ENCODE measurements at regions not wholly inside any gene's neighbourhood (a gene's known extent, or its start where the extent isn't known, plus 50 kb on each side); places are given as distances from the start of the nearest gene placed in this dataset.

- TF ChIP-seq ZNF132 (tag by site-specific recombination; IDR thresholded peaks at IDR 0.05; ENCODE audit: borderline replicate concordance) (no peak), ZNF175 (tag by site-specific recombination; IDR thresholded peaks at IDR 0.05) (no peak), GLI4 (tag by site-specific recombination; IDR thresholded peaks at IDR 0.05) (no peak), ZXDB (tag by site-specific recombination; IDR thresholded peaks at IDR 0.05) (no peak), ZNF549 (tag by site-specific recombination; IDR thresholded peaks at IDR 0.05) (no peak), CTCF (tag by site-specific recombination; IDR thresholded peaks at IDR 0.05) (no peak), ZBTB20 (tag by site-specific recombination; IDR thresholded peaks at IDR 0.05) (no peak), SETDB1 (IDR thresholded peaks at IDR 0.05; ENCODE audit: insufficient read length, low read length) (no peak), ZBTB8A (tag by site-specific recombination; IDR thresholded peaks at IDR 0.05) (no peak), ZNF530 (tag by site-specific recombination; IDR thresholded peaks at IDR 0.05; ENCODE audit: low read depth) (no peak), ZNF654 (tag by site-specific recombination; IDR thresholded peaks at IDR 0.05; ENCODE audit: low read depth) (no peak)
- TF ChIP-seq, protein P1, sequence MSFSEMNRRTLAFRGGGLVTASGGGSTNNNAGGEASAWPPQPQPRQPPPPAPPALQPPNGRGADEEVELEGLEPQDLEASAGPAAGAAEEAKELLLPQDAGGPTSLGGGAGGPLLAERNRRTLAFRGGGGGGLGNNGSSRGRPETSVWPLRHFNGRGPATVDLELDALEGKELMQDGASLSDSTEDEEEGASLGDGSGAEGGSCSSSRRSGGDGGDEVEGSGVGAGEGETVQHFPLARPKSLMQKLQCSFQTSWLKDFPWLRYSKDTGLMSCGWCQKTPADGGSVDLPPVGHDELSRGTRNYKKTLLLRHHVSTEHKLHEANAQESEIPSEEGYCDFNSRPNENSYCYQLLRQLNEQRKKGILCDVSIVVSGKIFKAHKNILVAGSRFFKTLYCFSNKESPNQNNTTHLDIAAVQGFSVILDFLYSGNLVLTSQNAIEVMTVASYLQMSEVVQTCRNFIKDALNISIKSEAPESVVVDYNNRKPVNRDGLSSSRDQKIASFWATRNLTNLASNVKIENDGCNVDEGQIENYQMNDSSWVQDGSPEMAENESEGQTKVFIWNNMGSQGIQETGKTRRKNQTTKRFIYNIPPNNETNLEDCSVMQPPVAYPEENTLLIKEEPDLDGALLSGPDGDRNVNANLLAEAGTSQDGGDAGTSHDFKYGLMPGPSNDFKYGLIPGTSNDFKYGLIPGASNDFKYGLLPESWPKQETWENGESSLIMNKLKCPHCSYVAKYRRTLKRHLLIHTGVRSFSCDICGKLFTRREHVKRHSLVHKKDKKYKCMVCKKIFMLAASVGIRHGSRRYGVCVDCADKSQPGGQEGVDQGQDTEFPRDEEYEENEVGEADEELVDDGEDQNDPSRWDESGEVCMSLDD (tag by site-specific recombination; IDR thresholded peaks at IDR 0.05) = no peak
- TF ChIP-seq, protein P2, sequence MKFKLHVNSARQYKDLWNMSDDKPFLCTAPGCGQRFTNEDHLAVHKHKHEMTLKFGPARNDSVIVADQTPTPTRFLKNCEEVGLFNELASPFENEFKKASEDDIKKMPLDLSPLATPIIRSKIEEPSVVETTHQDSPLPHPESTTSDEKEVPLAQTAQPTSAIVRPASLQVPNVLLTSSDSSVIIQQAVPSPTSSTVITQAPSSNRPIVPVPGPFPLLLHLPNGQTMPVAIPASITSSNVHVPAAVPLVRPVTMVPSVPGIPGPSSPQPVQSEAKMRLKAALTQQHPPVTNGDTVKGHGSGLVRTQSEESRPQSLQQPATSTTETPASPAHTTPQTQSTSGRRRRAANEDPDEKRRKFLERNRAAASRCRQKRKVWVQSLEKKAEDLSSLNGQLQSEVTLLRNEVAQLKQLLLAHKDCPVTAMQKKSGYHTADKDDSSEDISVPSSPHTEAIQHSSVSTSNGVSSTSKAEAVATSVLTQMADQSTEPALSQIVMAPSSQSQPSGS (tag by site-specific recombination; IDR thresholded peaks at IDR 0.05; ENCODE audit: low read depth) = no peak
These were observed 600.1 kb upstream of the RGMB start for GRCh38 chr5:98173334-98173733.
